ENCODE measurements at regions not wholly inside any gene's neighbourhood (a gene's known extent, or its start where the extent isn't known, plus 50 kb on each side); places are given as distances from the start of the nearest gene placed in this dataset.

DNA sequence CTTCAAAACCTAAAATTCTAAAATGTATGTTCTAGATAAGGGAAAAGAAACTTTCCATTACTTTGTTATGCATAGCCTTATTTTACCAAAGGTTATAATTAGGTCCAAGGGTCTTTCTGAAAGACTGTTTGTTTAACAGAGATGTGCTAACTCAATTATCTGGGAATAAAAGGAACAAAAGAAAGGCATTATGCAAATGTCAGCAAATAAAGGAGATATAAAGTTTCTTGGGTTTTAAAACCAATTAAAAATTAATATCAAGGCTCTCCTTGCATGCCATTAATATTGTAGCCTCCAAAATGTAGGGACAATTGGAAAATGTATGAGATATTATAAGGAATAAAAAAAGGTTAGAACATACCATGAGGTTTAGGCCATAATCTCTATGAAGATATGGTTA, 87.8 kb upstream of the DOCK10 start:
- peaks cover 0 to 3% (median 0%) of the 10 kb centered on the region in 5 experiments for H3K9me3 ChIP-seq (ENCODE audit: control extremely low read depth in 1 of 5, control insufficient read depth in 4 of 5, insufficient read depth in 2 of 5, low read depth in 1 of 5, low read length in 4 of 5)
- no peaks in the 10 kb centered on the region for H3K4me1 ChIP-seq (ENCODE audit: control extremely low read depth in 1 of 4, control insufficient read depth in 4 of 4, insufficient read depth in 4 of 4, low read length in 3 of 4)
- H3K27me3 ChIP-seq (replicated peaks in 2 of 5; ENCODE audit: control insufficient read depth in 4 of 5, insufficient read depth in 5 of 5, low read length in 4 of 5), result no peaks in the 10 kb centered on the region
- H3K4me3 ChIP-seq (ENCODE audit: control insufficient read depth in 1 of 7, extremely low read depth in 1 of 7, insufficient read depth in 4 of 7, low read depth in 2 of 7, low read length in 6 of 7), result no peak overlapping the region
- H3K36me3 ChIP-seq (ENCODE audit: control insufficient read depth in 4 of 4, insufficient read depth in 4 of 4, low read length in 3 of 4), result peaks cover 0 to 2% (median 0%) of the 10 kb centered on the region in 4 experiments
- CTCF ChIA-PET, result no interaction called here
- no peak for DNase-seq
- H3K27ac ChIP-seq (ENCODE audit: insufficient read depth in 1 of 2, low read depth in 1 of 2, low read length in 2 of 2, poor library complexity in 1 of 2, severe bottlenecking in 2 of 2), result no peak overlapping the region
- POLR2A ChIA-PET, result no interaction called here

- Histone ChIP-seq H3K36me3 (ENCODE audit: control insufficient read depth in 4 of 4, insufficient read depth in 4 of 4, low read length in 3 of 4) (no peaks in the 10 kb centered on the region), H3K27me3 (replicated peaks in 2 of 5; ENCODE audit: control insufficient read depth in 4 of 5, insufficient read depth in 5 of 5, low read length in 4 of 5) (no peaks in the 10 kb centered on the region), H3K9me3 (ENCODE audit: control extremely low read depth in 1 of 5, control insufficient read depth in 4 of 5, insufficient read depth in 2 of 5, low read depth in 1 of 5, low read length in 4 of 5) (no peaks in the 10 kb centered on the region), H3K4me3 (ENCODE audit: control insufficient read depth in 1 of 7, extremely low read depth in 1 of 7, insufficient read depth in 4 of 7, low read depth in 2 of 7, low read length in 6 of 7) (no peak overlapping the region), H3K4me1 (ENCODE audit: control extremely low read depth in 1 of 4, control insufficient read depth in 4 of 4, insufficient read depth in 4 of 4, low read length in 3 of 4) (peaks cover 0 to 3% (median 1%) of the 10 kb centered on the region in 4 experiments), H3K27ac (ENCODE audit: insufficient read depth in 1 of 2, low read depth in 1 of 2, low read length in 2 of 2, poor library complexity in 1 of 2, severe bottlenecking in 2 of 2) (no peak overlapping the region)
- ChIA-PET POLR2A (no interaction called here), CTCF (interaction anchor here (0.6 to 2.7 kb wide), 3 partner anchors 122 to 536 kb away, joined by 3 to 19 read pairs (median 4); no protein-coding TSS in a partner anchor)
- WGBS (ENCODE audit: insufficient coverage), result 100% methylated on average over 2 of the region's 7 CpGs
- DNase-seq, result no peak
Observed at GRCh38 chr2:225124311-225125017, 82.2 kb upstream of the DOCK10 start.

DNA sequence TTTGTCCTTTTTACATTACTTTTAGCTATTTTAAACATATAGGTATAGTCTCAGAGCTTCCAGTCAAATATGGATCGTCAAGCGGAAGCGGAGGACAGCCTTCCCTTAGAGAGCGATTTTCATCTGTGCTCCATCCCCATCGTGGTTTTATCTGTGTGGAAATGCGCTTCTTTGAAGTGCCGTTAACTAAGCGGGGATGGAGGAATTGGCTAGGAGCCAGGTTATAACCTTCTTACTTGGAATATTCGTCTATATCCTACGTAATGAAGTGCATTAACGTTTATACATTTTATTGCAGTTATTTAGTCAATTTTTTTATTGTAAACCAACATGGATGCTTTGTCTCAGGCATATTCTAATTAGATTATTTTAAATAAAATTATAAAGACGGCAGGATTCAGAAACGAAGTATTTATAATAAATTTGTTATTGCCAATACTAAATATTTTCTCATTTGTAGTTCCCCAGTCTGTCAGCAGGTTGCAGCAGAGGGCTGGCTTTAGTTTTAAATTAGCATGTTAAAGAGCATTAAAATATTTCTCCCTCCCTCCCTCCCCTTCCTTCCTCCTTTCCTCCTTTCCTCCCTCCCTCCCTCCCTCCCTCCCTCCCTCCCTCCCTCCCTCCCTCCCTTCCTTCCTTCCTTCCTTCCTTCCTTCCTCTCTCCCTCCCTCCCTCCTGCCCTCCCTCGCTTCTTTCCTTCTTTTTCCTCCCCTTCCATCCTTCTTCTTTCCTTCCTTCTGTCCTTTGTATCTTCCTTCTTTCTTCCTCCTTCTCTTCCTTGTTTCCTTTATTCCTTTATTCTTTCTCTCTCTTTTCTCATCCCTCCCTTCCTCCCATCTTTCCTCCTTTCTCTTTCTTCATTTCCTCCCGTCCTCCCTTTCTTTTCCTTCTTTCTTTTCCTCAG, 80.6 kb upstream of the DOCK10 start:
- H3K27me3 ChIP-seq (replicated peaks in 2 of 5; ENCODE audit: control insufficient read depth in 4 of 5, insufficient read depth in 5 of 5, low read length in 4 of 5), result no peaks in the 10 kb centered on the region
- DNase-seq, result peak; percentile 11 to 45 (median 35)
- WGBS (ENCODE audit: insufficient coverage), result 98% methylated on average over 7 of the region's 15 CpGs
- H3K36me3 ChIP-seq (ENCODE audit: control insufficient read depth in 4 of 4, insufficient read depth in 4 of 4, low read length in 3 of 4), result no peaks in the 10 kb centered on the region
- H3K4me1 ChIP-seq (ENCODE audit: control extremely low read depth in 1 of 4, control insufficient read depth in 4 of 4, insufficient read depth in 4 of 4, low read length in 3 of 4), result peaks cover 0 to 3% (median 1%) of the 10 kb centered on the region in 4 experiments
- CTCF ChIA-PET, result interaction anchor here (1.0 to 2.7 kb wide), 3 partner anchors 45 to 538 kb away, joined by 3 to 19 read pairs (median 3); no protein-coding TSS in a partner anchor
- H3K9me3 ChIP-seq (ENCODE audit: control extremely low read depth in 1 of 5, control insufficient read depth in 4 of 5, insufficient read depth in 2 of 5, low read depth in 1 of 5, low read length in 4 of 5), result no peaks in the 10 kb centered on the region
- POLR2A ChIA-PET, result no interaction called here
- H3K27ac ChIP-seq (ENCODE audit: insufficient read depth in 1 of 2, low read depth in 1 of 2, low read length in 2 of 2, poor library complexity in 1 of 2, severe bottlenecking in 2 of 2), result no peak overlapping the region
- H3K4me3 ChIP-seq (ENCODE audit: control insufficient read depth in 1 of 7, extremely low read depth in 1 of 7, insufficient read depth in 4 of 7, low read depth in 2 of 7, low read length in 6 of 7), result no peak overlapping the region

- H3K4me1 ChIP-seq (ENCODE audit: control extremely low read depth in 1 of 4, control insufficient read depth in 4 of 4, insufficient read depth in 4 of 4, low read length in 3 of 4), result peaks cover 0 to 4% (median 2%) of the 10 kb centered on the region in 4 experiments
- no peaks in the 10 kb centered on the region for H3K36me3 ChIP-seq (ENCODE audit: control insufficient read depth in 4 of 4, insufficient read depth in 4 of 4, low read length in 3 of 4)
- peak in 1 of 3 donors; percentile 1 for DNase-seq
- no peak overlapping the region for H3K4me3 ChIP-seq (ENCODE audit: control insufficient read depth in 1 of 7, extremely low read depth in 1 of 7, insufficient read depth in 4 of 7, low read depth in 2 of 7, low read length in 6 of 7)
- WGBS (ENCODE audit: insufficient coverage), result 94% methylated on average over 4 of the region's 8 CpGs
- no peak overlapping the region for H3K27ac ChIP-seq (ENCODE audit: insufficient read depth in 1 of 2, low read depth in 1 of 2, low read length in 2 of 2, poor library complexity in 1 of 2, severe bottlenecking in 2 of 2)
- ChIA-PET POLR2A (no interaction called here), CTCF (interaction anchor here (0.6 to 1.1 kb wide), 3 partner anchors 44 to 538 kb away, joined by 3 read pairs; no protein-coding TSS in a partner anchor)
- no peaks in the 10 kb centered on the region for H3K27me3 ChIP-seq (replicated peaks in 2 of 5; ENCODE audit: control insufficient read depth in 4 of 5, insufficient read depth in 5 of 5, low read length in 4 of 5)
- no peaks in the 10 kb centered on the region for H3K9me3 ChIP-seq (ENCODE audit: control extremely low read depth in 1 of 5, control insufficient read depth in 4 of 5, insufficient read depth in 2 of 5, low read depth in 1 of 5, low read length in 4 of 5)
Observed at GRCh38 chr2:225122007-225122406, 79.7 kb upstream of the DOCK10 start.

DNA sequence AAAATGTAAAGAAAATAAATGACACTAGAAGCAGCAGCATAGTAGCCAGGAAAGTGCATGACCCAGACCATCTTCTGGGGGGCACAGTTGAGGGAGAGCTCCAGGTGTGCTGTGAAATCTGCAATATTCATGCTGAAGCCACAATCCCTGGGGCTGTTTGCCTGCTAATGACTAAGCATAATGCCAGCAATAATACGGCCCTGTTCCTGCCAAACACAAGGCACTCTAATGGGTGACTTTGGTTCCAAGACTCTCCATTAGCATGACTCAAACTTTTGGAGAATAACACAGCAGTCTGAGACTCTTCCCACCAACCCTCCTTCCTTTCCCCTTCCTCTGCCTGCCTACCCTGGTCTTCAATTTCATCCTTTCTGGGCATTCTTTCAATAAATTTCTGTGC, 77.9 kb upstream of the DOCK10 start:
- peak in 2 of 3 donors; percentile 19 for DNase-seq

GRCh38 chr2:225117051-225117716, 74.9 kb upstream of the DOCK10 start:
- H3K4me3 ChIP-seq (ENCODE audit: control insufficient read depth in 1 of 7, extremely low read depth in 1 of 7, insufficient read depth in 4 of 7, low read depth in 2 of 7, low read length in 6 of 7), result no peak overlapping the region
- no peak overlapping the region for H3K27ac ChIP-seq (ENCODE audit: insufficient read depth in 1 of 2, low read depth in 1 of 2, low read length in 2 of 2, poor library complexity in 1 of 2, severe bottlenecking in 2 of 2)
- peaks cover 0 to 6% (median 2%) of the 10 kb centered on the region in 4 experiments for H3K4me1 ChIP-seq (ENCODE audit: control extremely low read depth in 1 of 4, control insufficient read depth in 4 of 4, insufficient read depth in 4 of 4, low read length in 3 of 4)
- no peaks in the 10 kb centered on the region for H3K9me3 ChIP-seq (ENCODE audit: control extremely low read depth in 1 of 5, control insufficient read depth in 4 of 5, insufficient read depth in 2 of 5, low read depth in 1 of 5, low read length in 4 of 5)
- ChIA-PET POLR2A (no interaction called here), CTCF (interaction anchor here (2.5 kb wide), 1 partner anchor 542 kb away, joined by 6 read pairs; no protein-coding TSS in a partner anchor)
- DNase-seq, result no peak
- 40% methylated on average over 1 of the region's 2 CpGs for WGBS (ENCODE audit: insufficient coverage)
- no peaks in the 10 kb centered on the region for H3K27me3 ChIP-seq (replicated peaks in 2 of 5; ENCODE audit: control insufficient read depth in 4 of 5, insufficient read depth in 5 of 5, low read length in 4 of 5)
- H3K36me3 ChIP-seq (ENCODE audit: control insufficient read depth in 4 of 4, insufficient read depth in 4 of 4, low read length in 3 of 4), result no peaks in the 10 kb centered on the region

More for the DNA sequence above, 77.9 kb upstream of the DOCK10 start:
- ChIA-PET CTCF (no interaction called here), POLR2A (no interaction called here)
- Histone ChIP-seq H3K36me3 (ENCODE audit: control insufficient read depth in 4 of 4, insufficient read depth in 4 of 4, low read length in 3 of 4) (no peaks in the 10 kb centered on the region), H3K4me3 (ENCODE audit: control insufficient read depth in 1 of 7, extremely low read depth in 1 of 7, insufficient read depth in 4 of 7, low read depth in 2 of 7, low read length in 6 of 7) (no peak overlapping the region), H3K4me1 (ENCODE audit: control extremely low read depth in 1 of 4, control insufficient read depth in 4 of 4, insufficient read depth in 4 of 4, low read length in 3 of 4) (peaks cover 0 to 4% (median 2%) of the 10 kb centered on the region in 4 experiments), H3K27me3 (replicated peaks in 2 of 5; ENCODE audit: control insufficient read depth in 4 of 5, insufficient read depth in 5 of 5, low read length in 4 of 5) (no peaks in the 10 kb centered on the region), H3K27ac (ENCODE audit: insufficient read depth in 1 of 2, low read depth in 1 of 2, low read length in 2 of 2, poor library complexity in 1 of 2, severe bottlenecking in 2 of 2) (no peak overlapping the region), H3K9me3 (ENCODE audit: control extremely low read depth in 1 of 5, control insufficient read depth in 4 of 5, insufficient read depth in 2 of 5, low read depth in 1 of 5, low read length in 4 of 5) (no peaks in the 10 kb centered on the region)
- 0% methylated on average over 1 of the region's 1 CpG for WGBS (ENCODE audit: insufficient coverage)
